GM19467 (cell line): ENCODE measurements at regions not wholly inside any gene's neighbourhood (a gene's known extent, or its start where the extent isn't known, plus 50 kb on each side); places are given as distances from the start of the nearest gene placed in this dataset.
"Not testable (repeated sequence)": the region's sequence is repeated elsewhere in the genome, so short reads cannot be mapped to it uniquely, and the experiment has no call there.

ENCODE experiments used
- ATAC-seq: cut with Tn5 transposase; IDR thresholded peaks from one replicate; pipeline ENCODE4 v1.9.1; 2021; ENCODE audit warnings: mild to moderate bottlenecking, moderate library complexity; ENCODE audit not compliant: unreplicated experiment

GRCh38 chr17:70278844-70279462 is 109.6 kb downstream of the KCNJ2 start:
- ATAC-seq: no peak

DNA sequence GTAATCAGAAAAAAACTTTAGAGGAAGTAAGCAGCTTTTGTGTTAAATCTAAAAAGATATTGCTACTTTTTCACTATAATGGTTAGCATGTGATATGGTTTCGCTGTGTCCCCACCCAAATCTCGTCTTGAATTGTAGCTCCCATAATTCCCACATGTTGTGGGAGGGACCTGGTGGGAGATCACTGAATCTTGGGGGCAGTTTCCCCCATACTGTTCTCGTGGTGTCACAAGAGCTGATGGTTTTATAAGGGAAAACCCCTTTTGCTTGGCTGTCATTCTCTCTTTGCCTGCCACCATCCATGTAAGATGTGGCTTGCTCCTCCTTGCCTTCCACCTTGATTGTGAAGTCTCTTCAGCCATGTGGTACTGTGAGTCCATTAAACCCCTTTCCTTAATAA is 117.1 kb downstream of the KCNJ2 start:
- no peak for ATAC-seq

DNA sequence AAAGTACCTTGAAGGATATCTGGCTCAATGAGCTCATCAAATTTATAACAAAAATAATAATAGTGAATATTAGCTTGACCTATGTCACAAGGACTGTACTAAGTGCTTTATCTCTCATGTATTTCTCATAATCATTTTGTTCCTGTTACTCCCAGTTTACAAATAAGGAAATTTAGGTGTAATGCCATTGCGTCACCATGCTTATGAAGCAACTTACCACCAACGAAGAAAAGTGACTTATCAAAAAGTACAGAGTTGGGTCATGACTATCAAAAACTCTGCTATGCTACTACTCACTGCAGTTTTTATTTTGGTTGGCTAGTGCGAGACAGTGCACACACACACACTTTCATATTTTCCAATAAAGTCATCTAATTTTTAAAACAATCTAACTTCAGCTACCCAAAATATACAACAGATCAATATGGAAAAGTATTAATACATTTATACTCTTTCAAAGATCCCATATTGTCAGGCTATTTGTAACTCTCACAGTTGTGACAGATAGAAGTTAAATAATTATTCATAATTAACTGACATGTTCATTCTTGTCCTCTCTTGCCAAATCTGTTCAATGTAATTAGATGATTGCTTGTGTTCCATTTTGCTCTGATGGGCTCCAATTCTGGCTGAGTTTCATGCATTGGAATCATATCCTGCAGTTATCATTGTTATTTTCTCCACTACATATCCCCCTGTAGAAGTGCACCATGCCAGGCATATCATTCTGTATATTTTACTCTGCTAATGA is 119.4 kb downstream of the KCNJ2 start:
- ATAC-seq: no peak

DNA sequence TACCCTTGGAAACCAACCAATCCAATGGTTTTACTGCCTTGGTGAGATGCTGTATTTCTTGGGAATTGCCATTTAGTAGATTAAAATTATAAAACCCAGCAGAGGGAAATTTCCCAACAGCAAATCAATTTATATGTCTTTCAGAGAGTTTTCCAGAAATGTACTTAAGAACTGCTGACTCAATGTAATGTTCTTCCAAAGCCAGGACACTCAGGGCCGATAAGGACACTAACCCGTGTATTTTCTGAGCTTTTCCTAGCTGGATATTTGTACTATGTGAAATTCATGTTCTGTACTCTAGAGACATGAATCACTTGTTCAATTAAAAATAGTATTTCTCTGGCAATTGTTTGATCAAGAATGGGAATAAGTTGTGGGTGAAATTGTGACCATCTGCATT is 121.4 kb downstream of the KCNJ2 start:
- ATAC-seq: no peak

- no peak for ATAC-seq
These were observed 123.0 kb downstream of the KCNJ2 start for GRCh38 chr17:70292366-70292765.

DNA sequence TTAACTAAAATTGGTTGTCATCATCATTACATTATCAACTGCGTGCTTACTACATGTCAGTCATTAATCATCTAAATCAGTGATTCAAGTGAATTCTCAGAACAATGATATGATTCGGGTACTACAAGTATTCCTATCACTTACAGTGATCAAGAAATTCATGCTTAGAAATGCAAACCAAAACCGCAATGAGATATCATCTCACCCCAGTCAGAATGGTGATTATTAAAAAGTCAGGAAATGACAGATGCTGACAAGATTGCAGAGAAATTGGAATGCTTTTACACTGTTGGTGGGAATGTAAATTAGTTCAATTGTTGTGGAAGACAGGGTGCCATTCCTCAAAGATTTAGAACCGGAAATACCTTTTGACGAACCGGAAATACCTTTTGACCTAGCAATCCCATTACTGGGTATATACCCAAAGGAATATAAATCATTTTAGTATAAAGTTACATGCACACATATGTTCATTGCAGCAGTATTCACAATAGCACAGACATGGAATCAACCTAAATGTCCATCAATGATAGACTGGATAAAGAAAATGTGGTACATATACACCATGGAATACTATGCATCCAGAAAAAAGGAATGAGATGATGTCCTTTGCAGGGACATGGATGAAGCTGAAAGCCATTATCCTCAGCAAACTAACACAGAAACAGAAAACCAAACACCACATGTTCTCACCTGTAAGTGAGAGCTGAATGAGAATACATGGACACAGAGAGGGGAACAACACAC is 124.4 kb downstream of the KCNJ2 start:
- not testable (repeated sequence) for ATAC-seq

DNA sequence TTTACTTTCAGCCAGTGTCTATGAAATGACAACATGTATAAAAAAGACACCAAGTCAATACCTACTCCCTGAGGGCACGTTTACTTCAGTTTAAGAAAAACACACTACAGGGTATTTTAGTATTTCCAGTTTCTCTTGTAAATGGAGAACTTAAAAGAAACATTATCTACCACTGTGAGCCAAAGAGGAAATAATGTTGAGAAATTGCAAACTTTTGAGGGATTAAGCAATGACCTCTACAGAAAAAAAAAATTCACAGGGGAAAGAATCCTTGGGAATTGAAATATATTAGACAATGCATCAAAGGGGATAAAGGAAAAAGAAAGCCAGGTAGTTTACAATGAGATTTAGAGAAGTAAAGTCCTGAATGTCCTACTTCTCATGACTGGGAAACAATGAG is 126.0 kb downstream of the KCNJ2 start:
- no peak for ATAC-seq

DNA sequence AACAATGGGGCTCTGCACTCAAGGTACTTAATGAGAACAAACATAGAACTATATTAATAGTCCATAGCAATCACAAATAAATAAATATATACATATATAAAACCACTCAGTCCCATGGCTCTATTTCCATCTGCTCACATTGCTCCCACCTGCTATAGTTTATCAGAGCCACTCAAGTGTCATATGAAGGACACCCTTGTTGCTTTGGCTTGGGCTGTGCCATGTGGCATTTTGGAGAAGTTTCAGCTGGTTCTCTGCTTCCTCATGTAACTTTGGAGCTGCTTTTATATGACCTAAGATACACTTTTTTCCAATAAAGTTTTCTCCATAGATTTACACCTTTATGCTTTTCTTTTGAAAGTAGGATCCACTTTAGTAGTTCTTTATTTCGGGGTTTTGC is 126.4 kb downstream of the KCNJ2 start:
- ATAC-seq: no peak

DNA sequence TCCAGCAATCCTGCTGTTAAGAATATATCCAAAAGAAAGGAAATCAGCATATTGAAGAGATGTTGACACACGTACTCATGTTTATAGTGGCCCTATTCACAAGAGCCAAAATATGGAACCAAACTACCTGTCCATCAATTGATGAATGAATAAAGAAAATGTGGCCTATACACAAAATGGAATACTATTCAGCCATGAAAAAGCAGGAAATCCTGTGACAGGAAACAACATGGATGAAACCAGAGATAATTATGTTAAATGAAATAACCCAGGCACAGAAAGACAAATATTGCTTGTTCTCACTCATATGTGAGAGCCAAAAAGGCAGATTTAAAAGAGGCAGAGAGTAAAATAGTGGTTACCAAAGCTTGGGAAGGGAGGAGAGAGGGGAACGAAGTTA is 127.1 kb downstream of the KCNJ2 start:
- ATAC-seq: no peak

GRCh38 chr17:70297397-70297796 is 128.1 kb downstream of the KCNJ2 start:
- no peak for ATAC-seq

DNA sequence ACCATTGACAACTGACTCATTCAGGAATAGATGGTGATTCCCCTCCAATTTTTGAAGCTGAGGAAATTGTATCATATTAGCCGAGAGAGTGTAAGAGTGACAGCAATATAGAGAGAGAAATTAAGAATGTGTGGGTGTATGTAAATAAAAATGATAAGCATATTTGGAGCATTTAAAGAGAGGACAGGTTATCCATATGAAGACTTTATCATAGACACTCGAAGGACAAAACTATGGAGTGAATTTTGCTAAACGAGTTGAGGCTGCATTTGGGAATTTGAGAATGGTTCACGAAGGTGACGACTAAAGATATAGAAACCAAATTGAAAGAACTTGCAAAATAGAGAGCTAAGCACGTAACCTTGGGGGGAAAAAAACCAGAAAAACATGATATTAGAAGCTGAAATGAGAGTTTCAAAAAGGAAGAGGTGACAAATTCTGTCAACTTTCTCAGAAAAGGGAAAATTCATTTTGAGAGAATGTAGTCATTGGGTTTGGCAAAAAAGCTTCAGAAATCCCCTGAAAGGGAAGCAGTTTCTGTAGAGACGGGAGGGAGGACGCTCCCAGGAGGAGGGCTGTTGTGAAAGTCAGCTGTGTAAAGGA is 129.7 kb downstream of the KCNJ2 start:
- no peak for ATAC-seq

- no peak for ATAC-seq
These were observed 138.3 kb downstream of the KCNJ2 start for GRCh38 chr17:70307430-70308225.

DNA sequence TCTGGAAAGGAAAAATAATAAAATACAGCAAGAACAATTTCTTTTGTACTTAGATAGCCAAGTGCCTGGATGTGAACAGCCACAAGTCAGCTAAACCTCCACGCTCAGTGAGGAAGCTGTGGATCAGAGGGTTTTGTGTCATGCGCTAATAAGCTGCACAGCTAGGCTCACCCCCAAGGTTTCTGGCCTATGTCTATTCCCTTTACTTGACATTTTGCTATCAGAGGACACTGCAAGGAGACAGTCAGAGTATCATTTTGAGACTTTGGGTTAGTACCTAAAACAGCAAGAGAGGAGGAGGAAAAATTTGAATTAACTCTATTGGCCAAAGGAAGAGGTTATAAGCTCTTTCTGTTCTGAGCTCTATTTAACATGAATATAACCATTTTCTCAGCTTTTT is 139.3 kb downstream of the KCNJ2 start:
- ATAC-seq: no peak

DNA sequence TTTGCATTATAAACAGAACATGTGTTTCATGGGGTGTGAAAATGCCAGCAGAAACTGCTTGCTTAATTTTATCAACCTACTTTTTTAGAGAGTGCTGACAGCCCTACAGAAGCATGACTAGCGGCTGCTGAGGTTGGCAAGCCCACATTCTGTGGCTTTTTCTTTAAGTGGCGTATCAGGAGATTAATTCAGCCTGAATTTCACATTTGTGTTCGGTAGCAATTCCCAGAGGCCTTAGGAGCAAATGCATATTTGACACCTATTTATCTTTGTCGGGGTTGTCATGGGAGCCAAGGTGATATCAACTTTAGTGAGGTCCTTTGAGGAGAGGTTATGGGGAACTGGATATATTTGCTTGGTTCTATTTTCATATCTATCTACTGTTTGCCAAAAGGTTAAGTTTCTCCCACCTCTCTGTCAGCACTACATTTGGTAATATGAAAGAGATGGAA is 140.9 kb downstream of the KCNJ2 start:
- ATAC-seq: no peak

- no peak for ATAC-seq
These were observed 143.9 kb downstream of the KCNJ2 start for GRCh38 chr17:70313086-70313852.

- no peak for ATAC-seq
These were observed 144.8 kb downstream of the KCNJ2 start for GRCh38 chr17:70314096-70314495.

DNA sequence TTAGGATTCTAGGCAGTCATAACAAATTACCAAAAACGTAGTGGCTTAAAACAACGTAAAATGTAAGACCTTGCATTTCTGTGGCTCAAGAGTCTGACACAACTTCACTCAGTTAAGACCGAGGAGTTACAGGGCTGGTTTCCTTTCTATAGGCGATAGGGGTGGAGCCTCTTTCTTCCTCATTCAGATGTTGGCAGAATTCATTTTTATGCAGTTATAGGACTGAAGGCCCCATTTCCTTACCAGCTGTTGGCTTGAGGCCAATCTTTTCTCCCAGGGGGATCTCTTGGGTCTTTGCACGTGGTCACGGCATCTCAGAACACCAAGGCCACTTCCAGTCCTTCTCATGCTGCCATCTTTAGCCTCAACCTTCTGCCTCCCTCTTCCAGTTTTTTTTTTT is 145.2 kb downstream of the KCNJ2 start:
- ATAC-seq: no peak

DNA sequence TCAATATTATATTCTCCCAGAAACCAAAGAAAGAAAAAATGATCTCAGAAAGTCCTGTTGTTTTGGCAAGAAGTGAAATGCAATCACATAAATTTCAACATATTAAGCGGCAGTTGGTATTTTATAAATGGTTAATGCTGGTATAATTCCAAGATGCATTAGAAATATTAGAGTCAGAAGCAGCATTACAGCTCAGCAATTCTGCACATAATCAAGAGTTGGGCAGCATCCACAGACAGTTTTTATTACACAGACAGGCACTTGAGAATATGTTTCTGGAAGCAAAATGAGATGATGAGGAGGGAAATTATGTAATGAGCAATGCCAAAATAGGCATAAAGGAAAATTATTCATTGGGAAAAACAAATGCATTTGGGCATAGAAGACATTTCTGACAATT is 148.1 kb downstream of the KCNJ2 start:
- no peak for ATAC-seq

DNA sequence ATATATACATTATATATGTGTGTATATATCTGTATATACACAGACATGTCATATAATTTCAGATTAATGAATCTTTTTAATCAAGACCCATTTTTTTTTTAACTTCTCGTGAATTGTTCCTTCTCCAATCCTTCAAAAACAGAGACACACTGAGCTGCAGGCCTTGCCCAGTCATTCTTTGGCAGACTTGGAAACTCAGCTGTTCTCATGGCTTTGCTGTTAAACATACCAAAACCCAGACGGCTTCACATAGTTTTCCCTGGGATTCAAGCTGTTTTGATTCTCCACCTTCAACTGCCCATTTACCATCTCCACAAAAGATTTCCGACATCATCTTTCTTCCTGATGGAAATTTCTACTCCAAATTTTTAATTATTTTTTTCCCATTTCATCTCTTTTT is 148.7 kb downstream of the KCNJ2 start:
- no peak for ATAC-seq

DNA sequence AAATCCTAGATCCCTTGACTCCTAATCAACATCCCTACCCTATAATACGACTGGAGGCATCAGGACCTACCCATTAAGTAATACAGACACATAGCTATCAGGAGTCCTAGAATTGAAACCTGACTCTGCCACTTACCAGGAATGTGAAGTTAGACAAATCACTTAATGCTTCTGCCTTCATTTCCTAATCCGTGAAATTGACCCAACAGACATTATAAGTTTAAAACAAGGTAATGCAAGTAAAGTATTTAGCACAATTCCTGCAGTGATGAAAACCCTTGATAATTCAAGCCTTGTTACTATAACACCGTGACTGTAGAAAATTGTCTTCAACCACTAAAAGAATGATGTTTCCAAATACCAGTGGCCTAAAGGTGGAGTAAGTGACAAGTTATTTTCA is 150.2 kb downstream of the KCNJ2 start:
- no peak for ATAC-seq
